Left ventricle myocardium inferior (tissue), 1 donor: ENCODE measurements at regions not wholly inside any gene's neighbourhood (a gene's known extent, or its start where the extent isn't known, plus 50 kb on each side); places are given as distances from the start of the nearest gene placed in this dataset.

Experiments
- DNase-seq: peaks from one replicate; pipeline ENCODE4 v3.0.0-alpha.2; 2020
- H3K27ac ChIP-seq: fragments of 200-600 bp; replicated peaks from 2 replicates; pipeline ENCODE4 v1.8.0; 2021
- H3K27me3 ChIP-seq: fragments of 200-600 bp; 2 replicates; pipeline ENCODE4 v1.8.0; 2021; ENCODE audit warnings: low read depth
- H3K36me3 ChIP-seq: fragments of 200-600 bp; 2 replicates; pipeline ENCODE4 v1.8.0; 2021
- H3K4me1 ChIP-seq: fragments of 200-600 bp; 2 replicates; pipeline ENCODE4 v1.8.0; 2021
- H3K4me3 ChIP-seq: fragments of 200-600 bp; 2 replicates; pipeline ENCODE4 v1.8.0; 2021; ENCODE audit warnings: mild to moderate bottlenecking, moderate library complexity
- H3K9me3 ChIP-seq: fragments of 200-600 bp; replicated peaks from 2 replicates; pipeline ENCODE4 v1.8.0; 2021
- intact Hi-C: fragments of 100-400 bp; cut with micrococcal nuclease; formaldehyde crosslinking; loops from one replicate; pipeline ENCODE4 v1.11.0; 2022
- TF ChIP-seq, protein P1 (sequence below): fragments of 200-600 bp; IDR thresholded peaks from 2 replicates; pipeline ENCODE4 v1.8.0; 2021; ENCODE audit warnings: antibody characterized with exemption, mild to moderate bottlenecking, borderline replicate concordance
- donor health status: DM: no; HTN: yes; CAD: no; lungs with severe emphysema.

DNA sequence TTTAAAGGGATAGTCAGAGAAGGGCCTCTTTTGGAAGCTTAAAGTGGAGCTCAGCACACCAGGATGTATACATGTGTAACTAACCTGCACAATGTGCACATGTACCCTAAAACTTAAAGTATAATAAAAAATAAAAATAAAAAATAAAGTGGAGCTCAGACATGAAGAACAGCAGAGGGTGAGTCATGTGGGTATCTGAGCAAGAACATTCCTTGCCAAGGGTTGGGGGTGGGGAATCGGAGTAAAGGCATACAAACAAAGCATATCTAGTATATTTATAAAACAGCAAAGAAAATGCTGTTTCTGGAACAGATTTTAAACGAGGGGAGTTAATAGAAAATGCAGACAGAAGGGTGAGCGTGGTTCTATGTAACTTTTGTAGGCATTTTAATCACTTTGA lies 562.6 kb upstream of the ANO3 start:
- Histone ChIP-seq H3K36me3 (no peaks in the 10 kb centered on the region), H3K27me3 (no peaks in the 10 kb centered on the region), H3K4me1 (no peaks in the 10 kb centered on the region), H3K4me3 (no peak overlapping the region), H3K9me3 (peaks cover 3% of the 10 kb centered on the region), H3K27ac (no peak overlapping the region)
- no peak for DNase-seq
- TF ChIP-seq, protein P1, sequence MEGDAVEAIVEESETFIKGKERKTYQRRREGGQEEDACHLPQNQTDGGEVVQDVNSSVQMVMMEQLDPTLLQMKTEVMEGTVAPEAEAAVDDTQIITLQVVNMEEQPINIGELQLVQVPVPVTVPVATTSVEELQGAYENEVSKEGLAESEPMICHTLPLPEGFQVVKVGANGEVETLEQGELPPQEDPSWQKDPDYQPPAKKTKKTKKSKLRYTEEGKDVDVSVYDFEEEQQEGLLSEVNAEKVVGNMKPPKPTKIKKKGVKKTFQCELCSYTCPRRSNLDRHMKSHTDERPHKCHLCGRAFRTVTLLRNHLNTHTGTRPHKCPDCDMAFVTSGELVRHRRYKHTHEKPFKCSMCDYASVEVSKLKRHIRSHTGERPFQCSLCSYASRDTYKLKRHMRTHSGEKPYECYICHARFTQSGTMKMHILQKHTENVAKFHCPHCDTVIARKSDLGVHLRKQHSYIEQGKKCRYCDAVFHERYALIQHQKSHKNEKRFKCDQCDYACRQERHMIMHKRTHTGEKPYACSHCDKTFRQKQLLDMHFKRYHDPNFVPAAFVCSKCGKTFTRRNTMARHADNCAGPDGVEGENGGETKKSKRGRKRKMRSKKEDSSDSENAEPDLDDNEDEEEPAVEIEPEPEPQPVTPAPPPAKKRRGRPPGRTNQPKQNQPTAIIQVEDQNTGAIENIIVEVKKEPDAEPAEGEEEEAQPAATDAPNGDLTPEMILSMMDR: no peak
- intact Hi-C loops: no loop called here

DNA sequence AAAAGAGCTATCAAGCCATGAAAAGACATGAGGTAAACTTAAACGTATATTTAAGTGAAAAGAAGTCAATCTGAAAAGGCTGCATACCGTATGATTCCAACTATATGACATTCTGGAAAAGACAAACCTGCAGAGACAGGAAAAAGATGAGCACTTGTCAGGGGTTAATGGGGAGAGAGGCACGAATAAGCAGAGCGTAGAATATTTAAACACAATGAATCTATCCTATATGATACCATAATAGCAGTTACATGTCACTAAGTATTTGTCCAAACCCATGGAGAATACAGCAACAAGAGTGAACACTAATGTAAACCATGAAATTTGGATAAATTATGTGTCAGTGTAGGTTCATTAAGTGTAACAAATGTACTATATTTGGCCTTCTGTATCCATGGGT lies 560.3 kb upstream of the ANO3 start:
- intact Hi-C loops: no loop called here
- Histone ChIP-seq H3K36me3 (no peaks in the 10 kb centered on the region), H3K27ac (no peak overlapping the region), H3K27me3 (no peaks in the 10 kb centered on the region), H3K9me3 (no peaks in the 10 kb centered on the region), H3K4me1 (no peaks in the 10 kb centered on the region), H3K4me3 (no peak overlapping the region)
- DNase-seq: no peak
- TF ChIP-seq, protein P1: no peak

- H3K27ac ChIP-seq: no peak overlapping the region
- intact Hi-C loops: no loop called here
- H3K9me3 ChIP-seq: no peaks in the 10 kb centered on the region
- no peaks in the 10 kb centered on the region for H3K36me3 ChIP-seq
- peaks cover under 1% of the 10 kb centered on the region for H3K27me3 ChIP-seq
- H3K4me3 ChIP-seq: no peak overlapping the region
- H3K4me1 ChIP-seq: no peaks in the 10 kb centered on the region
- DNase-seq: no peak
- TF ChIP-seq, protein P1: no peak
Measured at GRCh38 chr11:25775603-25776002, 556.3 kb upstream of the ANO3 start.

- H3K27ac ChIP-seq: no peak overlapping the region
- H3K27me3 ChIP-seq: peaks cover 4% of the 10 kb centered on the region
- no peaks in the 10 kb centered on the region for H3K9me3 ChIP-seq
- no peaks in the 10 kb centered on the region for H3K36me3 ChIP-seq
- intact Hi-C loops: no loop called here
- no peak for DNase-seq
- H3K4me1 ChIP-seq: no peaks in the 10 kb centered on the region
- TF ChIP-seq, protein P1: no peak
- H3K4me3 ChIP-seq: no peak overlapping the region
Measured at GRCh38 chr11:25776238-25776637, 555.7 kb upstream of the ANO3 start.

- TF ChIP-seq, protein P1: no peak
- H3K27ac ChIP-seq: no peak overlapping the region
- intact Hi-C loops: no loop called here
- H3K27me3 ChIP-seq: peaks cover 4% of the 10 kb centered on the region
- no peaks in the 10 kb centered on the region for H3K4me1 ChIP-seq
- peaks cover 1% of the 10 kb centered on the region for H3K9me3 ChIP-seq
- no peaks in the 10 kb centered on the region for H3K36me3 ChIP-seq
- H3K4me3 ChIP-seq: no peak overlapping the region
- no peak for DNase-seq
Measured at GRCh38 chr11:25777343-25777742, 554.6 kb upstream of the ANO3 start.

DNA sequence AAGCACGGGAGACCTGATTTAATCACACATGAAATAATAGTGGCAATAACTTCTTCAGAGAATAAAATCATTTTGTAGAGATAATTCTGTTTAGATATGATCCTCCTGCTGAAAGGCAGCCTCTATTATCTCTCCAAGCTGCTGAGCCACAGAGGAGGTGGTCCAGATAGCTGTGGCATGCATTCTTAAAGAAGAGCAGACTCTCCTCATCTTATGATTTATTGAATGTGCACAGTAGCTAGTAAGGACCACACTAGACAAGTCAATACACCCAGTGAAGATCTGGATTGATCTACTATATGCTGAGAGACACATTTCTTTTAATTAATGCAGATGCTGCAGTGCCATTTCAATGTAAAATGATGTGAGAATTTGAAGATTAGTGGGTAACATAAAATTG lies 552.9 kb upstream of the ANO3 start:
- Histone ChIP-seq H3K36me3 (no peaks in the 10 kb centered on the region), H3K4me1 (no peaks in the 10 kb centered on the region), H3K9me3 (peaks cover 3% of the 10 kb centered on the region), H3K27me3 (peaks cover 4% of the 10 kb centered on the region), H3K4me3 (no peak overlapping the region), H3K27ac (no peak overlapping the region)
- intact Hi-C loops: no loop called here
- TF ChIP-seq, protein P1: no peak
- no peak for DNase-seq
